NOMO-1 treated with dmso at 0.1 percent for 144 hours (cell line): ENCODE measurements at regions not wholly inside any gene's neighbourhood (a gene's known extent, or its start where the extent isn't known, plus 50 kb on each side); places are given as distances from the start of the nearest gene placed in this dataset.

Experiments
- DNase-seq: peaks from one replicate; lab custom pipeline; 2025; ENCODE audit not compliant: unreplicated experiment; lab: John Stamatoyannopoulos, UW

DNA sequence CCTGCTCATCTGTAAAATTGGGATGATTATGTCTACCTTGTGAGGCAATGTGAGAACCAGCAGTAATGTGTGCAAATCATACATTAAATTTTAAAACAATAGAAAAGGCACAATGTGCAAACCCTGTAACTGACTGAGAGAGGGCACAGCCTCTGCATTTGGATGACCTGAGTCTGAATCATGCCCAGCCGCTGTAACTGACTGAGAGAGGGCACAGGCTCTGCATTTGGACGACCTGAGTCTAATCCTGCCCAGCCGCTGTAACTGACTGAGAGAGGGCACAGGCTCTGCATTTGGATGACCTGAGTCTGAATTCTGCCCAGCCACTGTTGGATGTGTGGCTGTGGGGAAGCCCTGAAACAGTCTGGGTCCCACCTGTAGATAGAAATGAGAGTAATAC lies 351.5 kb upstream of the SHH start:
- DNase-seq, result no peak

DNA sequence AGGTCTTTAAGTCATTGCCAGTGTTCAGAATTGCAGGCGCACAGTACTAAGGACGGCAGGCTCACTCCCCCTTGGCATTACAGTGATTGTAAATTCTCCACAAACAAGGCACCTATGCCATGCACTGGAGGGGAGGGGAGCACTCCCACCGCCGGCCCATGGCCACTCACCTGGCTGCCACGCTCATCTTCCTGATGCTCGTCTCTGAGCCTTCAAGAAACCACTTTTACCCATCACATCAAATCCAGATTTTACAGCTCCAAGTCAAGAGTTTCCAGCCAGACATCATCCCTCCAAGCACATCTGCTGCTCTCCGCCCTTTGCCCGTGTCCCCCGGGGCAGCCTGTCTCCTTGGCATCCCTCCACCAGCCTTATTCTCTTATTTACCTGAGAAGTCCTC lies 350.2 kb upstream of the SHH start:
- DNase-seq, result no peak

DNA sequence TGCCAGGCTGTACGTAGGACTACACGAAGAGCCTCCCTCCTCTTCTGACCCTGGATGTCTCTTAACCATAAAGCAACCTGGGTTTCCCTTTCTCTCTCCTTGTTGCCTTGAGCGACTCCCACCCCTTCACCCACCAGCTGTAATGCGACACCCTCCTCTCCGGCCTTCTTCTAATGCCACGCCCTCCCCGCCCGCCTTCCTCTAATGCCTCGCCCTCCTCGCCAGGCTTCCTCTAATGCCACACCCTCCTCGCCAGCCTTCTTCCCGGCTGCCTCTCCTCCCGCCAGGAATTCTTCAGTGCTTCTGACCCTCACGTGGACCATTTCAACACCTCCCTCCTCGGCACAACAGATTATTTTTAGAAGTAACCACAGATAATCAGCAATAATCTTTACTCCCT lies 348.5 kb upstream of the SHH start:
- no peak for DNase-seq

DNA sequence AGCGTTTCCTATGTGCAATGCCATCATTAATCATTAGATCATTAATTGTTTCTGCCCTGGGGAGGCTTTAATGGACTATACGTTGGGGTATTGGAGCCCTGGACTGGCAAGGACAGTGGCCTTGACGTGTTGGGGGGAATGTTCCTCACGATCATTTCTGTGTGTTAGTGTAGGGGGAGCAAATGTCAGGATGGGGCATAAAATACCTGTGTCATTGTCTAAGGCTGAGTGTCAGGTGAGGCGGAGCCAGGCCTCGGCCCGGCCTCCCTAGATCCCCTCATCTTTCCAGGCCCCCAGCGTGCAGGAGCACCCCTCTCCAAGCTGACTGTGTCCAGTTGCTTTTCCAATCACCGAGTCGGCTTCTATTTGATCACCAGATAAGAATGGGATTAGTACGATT lies 346.4 kb upstream of the SHH start:
- no peak for DNase-seq

DNA sequence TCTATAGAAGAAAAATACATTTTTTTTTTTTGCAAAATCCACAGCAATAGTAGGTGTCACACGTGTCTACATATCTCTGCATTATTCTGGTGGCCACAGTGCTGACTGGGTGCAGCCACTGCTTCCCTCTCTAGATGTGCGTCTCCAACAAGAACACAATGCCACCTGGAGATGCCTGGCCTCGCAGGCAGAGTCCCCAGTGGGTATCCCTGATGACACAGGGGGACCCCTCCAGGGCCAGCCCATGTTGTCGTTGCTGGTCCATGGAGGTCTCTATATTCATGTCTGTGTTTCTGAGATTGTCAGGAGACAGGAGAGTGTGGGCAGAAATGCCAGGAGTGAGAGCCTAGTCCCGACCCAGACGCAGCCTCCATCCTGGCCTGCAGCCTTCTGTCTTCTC lies 345.9 kb upstream of the SHH start:
- no peak for DNase-seq

DNA sequence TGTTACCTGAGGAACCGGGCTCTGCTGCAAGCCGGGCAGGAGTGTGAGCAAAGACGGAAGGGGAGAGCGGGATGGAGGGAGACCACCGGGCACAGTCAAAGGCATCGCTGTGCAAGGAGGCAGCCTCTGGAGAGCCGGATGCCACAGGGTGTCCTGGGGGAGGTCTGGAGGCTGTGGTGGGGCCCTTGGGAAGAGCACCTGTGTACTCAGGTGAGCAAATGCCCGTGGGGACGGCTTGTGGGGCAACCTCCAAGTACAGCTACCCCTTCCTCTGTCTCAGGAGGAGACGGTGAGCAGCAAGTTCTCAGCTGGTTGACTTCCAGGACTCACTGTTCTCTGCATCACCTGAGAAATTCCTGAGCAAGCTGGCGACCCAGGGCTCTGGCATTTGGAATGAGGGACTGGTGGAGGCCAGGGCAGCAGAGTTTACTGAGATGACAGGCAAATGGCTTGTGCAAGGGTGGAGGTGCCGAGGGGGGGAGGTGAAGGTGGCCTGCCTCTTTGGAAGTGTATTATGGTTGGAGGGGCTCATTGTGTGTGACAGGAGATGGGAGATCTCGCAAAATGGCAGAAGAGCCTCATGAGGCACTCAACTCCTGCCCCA lies 345.2 kb upstream of the SHH start:
- no peak for DNase-seq

DNA sequence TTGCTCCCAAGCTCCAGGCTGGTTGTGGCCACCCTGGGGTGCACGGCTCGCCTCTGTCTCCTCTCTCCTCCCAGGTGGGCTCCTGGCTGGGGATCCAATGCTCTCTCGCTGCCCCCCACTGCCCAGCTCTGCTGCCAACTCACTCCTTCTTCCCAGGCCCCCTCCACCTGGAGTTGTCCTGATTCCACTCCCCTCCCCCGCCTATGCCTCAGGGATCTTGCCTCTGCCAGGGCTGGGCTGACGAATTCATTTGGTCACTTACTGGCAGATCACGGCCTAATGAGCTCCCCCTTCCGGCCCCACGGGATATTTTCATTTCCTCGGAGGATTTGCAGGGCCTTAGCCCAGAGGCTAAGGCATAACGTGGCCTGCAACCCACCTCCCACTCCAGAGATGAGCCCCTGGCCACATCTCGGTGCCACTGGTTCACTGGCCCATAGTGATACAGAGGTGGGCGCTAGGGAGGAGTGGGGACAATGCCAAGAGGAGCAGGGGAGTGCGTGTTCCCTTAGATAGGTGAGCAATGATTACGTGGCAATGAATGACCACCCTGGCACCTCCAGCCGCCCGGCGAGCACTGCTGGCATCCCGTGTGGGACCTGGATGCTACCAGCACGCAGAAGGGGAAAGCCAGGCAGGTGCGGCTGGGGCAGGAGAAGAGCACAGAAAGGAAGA lies 344.6 kb upstream of the SHH start:
- no peak for DNase-seq

DNA sequence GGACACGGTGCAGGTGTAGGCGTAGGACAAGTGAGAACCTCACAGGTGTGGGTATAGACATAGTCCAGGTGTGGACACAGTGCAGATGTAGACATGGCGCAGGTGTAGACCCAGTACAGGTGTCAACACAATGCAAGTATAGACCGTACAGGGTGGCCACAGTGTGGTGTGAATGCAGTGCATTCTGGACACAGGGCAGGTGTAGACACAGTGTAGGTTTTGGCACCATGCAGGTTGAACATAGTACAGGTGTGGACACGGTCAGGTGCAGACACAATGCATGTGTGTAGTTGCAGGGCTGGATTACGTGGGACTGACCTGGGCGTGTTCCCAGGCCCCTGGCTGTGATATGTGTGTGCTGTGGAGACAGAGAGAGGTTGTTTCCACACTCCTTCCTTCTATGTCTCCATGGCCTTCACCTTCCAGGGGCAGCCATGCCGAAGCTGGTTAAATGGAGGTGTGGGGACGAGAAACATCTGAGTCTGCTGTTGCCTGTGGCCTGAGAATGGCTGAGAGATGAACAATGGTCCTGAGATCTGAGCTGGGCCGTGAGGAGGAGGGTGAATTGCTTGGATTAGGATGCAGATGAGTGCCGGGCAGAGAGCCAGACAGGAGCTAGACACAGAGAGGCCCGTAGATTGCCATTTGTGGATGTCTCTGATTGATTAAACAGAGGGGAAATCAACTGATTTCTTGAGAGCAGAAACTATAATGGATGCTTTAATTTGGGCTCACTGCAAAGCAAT lies 343.9 kb upstream of the SHH start:
- DNase-seq, result no peak

DNA sequence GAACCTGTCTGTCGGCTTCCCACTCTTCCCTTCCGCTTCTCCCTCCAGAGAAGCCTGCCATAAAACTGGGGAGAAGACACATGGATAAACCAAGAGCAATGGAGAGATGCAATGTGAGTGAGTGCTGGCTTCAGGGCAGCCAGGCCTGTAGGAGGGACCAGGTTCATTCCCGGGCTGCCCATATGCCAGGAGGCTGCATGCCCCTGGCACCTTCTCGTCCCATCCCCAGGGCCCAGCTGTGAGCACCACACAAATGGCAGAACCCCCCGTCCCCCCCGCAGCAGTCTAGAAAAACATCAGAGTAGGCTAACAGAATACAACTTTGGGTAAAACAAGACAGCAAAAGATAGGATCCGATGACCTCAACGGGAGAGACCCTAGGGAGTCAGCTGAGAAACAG lies 341.3 kb upstream of the SHH start:
- DNase-seq, result no peak

DNA sequence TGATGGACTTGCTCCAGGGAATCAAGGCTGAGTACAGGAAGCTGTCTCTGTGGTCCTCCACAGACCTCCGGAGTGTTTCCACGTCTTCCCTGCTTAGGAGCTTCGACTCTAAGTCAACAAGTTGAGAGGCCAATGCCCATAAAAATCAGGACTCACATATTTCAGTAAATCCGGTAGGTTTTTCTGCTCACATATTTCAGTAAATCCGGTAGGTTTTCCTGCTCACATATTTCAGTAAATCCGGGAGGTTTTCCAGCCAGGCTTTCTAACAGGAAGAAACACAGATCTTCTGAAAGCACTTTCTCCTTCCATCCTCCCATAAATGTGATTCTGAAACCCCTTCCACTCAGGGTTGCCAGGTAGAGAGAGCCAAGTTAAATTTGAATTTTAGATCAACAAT lies 340.1 kb upstream of the SHH start:
- DNase-seq, result no peak

DNA sequence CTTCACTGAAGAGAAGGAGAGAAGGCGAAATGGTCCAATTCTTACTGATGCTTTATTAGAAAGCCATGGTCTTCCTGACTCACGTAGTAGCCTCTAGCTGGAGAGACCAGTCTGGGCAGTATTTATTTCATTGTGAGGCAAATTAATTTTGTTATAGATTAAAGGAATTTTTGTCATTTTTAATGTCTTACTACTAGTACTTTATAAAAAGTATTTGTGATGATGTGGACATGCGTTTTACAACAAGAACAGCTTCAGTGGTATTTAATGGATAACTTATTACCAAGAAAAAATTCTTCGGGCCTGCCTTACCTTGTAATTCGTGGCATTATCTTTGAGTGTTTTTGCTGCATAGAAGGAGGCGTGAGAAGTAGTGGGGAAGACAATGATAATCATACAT lies 339.4 kb upstream of the SHH start:
- no peak for DNase-seq

DNA sequence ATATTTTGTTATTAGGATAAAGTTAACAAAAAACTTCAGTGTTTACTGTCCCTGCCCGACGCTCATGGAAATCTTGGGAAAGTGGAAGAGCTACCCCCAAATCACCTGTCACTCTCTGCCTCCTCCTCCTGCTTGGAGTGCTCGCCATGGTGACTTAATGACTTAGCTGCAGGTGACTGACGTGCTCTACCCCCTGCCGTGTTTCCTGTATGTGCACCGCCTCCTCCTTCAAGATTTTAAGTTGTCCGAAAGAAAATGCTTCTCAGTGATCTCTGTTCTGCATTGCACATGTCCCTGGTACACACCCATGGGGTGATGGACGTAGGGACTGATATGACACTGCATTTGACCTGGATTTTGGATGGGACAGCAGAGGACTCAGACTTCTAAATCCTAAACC lies 338.8 kb upstream of the SHH start:
- no peak for DNase-seq

DNA sequence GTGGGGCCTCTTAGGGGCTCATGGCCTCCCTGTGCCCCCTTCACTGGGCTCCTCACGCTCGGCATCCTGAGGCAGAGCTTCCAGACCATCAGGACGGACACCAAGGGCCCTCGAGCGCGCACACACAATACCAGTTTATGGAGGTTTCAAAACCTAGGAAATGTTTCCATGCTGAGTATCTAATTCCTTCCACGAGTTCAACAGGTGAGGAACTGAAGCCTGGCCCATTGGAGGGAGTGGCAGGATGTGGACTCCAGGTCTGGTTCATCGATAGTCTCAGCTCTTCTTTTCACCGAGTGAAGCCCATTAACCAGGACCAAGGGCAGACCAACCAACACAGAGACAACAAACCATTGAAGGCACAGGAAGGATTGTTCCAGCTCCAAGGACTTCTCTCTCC lies 336.7 kb upstream of the SHH start:
- DNase-seq, result no peak

DNA sequence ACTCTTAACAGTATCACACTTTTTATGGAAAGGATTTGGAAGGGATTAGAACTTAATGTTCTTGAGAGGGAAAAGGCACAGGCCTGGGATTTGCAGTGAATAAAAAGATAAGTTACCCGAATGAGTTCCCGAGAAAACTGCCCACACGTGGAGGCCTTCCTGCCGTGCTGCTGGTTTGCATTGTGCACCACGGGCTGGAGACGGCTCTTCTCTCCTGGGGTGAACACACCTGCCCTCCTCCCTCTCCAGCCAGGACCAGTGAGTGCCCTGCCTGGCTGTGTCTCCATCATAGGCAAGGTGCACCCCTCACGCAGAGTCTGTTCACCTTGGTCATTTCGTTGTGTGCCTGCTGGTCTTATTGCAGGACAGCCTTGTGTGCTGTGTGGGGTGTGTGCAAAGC lies 336.3 kb upstream of the SHH start:
- no peak for DNase-seq

DNA sequence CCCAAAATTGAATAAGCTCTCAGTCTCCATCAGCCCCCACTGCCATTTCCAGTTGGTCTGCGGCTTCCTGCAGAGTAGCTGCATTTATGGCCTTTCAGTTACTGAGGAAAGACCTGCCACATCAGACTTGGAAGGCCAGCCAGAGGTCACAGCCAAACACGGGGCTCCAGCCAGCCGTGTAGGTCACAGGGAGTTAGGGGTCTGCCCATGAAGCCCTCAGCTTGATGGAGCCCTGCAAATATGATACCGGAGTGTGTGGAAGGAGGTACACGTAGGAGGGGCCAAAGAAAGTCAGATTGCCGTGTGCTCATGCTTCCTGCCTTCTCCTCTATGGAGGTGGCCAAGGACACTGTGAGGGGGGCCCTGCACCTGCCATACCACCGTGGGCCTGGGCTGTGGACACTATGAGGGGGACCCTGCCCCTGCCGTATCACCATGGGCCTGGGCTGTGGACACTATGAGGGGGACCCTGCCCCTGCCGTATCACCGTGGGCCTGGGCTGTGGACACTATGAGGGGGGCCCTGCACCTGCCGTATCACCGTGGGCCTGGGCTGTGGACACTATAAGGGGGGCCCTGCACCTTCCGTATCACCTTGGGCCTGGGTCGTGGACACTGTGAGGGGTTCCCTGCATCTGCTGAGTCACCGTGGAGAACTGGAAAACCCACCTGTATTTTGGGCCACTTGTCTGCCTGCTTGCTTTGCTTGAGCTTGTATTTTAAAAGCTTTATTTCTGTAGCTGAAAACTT lies 335.7 kb upstream of the SHH start:
- no peak for DNase-seq

DNA sequence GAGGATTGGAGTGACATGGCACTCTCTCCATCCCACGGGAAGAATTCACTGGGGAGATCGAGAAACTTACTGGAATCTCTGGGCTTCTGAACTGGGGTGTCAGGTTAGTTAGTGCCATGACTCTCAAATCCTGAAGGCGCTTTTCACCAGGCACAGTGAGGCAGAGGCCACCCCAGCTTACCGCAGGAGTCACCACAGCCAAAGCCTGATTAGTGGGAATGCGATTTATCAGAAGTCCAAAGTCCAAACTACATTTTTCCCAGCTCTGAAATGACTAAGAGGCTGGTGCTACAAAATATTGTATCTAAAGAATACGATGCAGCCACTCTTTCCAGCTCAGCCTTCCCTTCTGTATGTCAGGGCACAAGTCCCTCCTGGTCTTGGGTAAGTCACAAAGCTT lies 334.8 kb upstream of the SHH start:
- DNase-seq, result no peak

DNA sequence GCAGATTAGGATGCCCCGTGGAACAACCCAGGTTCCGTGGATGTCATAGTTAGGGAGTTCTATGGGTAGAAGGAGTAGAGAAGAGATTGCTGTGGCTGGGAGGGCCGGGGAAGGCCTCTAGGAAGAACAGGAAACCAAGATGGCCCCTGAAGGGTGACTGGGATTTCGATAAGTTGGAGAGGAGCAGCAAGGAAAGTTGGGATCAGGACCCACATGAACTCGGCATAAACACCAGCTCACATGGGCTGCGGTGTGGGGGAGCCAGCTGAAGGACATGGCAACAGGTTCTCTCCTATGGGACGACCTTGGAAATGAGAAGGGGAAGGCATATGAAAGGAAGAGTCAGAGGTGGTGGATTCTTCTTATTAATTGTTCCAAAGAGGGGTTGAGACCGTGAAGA lies 333.7 kb upstream of the SHH start:
- DNase-seq, result no peak

DNA sequence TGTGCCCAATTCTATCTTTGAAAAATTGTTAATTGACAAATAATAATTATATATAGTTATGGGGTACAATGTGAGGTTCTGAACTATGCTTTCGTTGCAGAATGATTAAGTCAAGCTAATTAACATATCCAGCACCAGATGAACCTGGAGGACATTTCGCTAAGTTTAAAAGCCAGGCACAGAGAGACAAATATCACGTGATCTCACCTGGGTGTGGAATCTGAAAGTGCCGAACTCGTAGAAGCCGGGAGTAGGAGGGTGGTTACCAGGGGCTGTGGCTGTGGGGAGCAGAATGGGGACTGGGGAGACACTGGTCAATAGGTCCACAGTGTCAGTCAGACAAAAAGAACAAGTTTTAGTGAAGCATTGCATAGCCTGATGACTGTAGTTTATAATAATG lies 332.9 kb upstream of the SHH start:
- DNase-seq, result no peak

DNA sequence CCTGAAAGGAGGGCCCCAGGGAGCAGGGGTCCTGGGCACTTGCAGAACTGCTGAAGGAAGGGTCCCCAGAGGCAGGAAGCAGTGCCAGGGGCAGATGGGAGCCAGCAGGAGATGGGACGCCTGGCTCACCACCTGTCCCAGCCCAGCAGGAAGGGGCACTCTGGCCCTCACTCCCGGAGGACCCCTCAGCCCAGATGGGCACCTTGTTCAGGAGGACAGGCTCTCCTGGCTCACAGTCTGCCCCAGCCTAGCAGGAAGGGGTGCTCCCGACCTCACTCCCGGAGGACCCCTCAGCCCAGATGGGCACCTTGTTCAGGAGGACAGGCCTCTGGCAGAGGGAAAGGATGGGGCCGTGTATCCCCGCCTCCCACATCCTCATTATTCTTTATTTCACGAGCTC lies 331.4 kb upstream of the SHH start:
- DNase-seq, result no peak

DNA sequence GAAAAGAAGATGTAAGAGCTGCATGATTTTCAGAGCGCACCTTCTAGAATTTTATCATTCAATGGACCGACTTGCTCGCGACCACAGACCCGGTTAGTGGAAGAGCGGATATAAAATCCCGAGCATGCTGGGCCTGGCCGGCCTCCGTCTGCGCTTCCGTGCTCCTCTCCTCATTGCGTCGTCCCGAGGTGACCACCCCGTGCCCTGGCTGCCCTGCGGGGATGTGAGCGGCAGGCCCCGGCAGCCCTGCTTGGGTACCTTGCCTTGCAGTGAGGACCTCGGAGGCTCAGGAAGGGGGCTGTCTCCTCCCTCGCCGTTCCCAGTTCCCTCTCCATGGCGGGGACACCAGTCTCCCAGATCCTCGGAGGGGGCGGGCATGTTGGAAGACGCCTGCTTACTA lies 330.9 kb upstream of the SHH start:
- no peak for DNase-seq

DNA sequence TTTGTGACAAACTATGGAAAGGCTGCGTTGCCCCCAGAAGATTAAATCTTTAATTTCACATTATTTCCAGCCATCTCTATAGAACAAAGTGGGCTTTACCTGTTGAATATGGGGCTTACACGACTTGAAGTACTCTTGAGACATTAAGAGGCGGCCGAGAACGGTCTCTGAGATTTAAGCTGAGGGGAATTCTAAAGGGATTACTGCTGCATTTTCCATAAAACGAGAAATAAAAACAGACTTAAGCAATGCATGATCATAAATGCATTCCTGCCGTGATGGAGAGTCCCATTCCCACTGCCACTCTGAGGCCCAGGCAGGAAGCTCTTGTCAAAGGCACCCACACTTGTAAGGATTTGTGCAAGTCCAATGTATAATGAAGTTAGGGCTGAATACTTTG lies 329.7 kb upstream of the SHH start:
- DNase-seq, result no peak

DNA sequence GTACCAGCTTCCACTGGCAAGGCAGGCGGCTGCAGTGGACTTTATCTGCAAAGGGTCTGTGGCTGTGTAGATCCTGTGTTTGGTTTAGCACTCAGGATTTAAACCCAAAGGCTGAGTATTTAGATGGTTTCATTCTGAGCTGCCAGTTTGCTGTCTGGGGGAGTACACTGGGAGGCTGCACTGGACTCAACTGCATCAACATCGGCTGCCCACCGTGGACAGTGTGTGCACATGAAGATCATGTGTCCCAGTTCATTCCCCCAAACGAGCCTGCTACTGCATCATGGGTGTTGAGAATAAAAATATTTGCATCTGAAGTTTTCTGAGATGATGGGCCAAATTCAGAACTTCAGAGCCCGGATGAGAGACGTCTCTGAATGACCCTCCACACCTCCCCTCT lies 328.6 kb upstream of the SHH start:
- DNase-seq, result no peak
